ENCODE measurements at regions not wholly inside any gene's neighbourhood (a gene's known extent, or its start where the extent isn't known, plus 50 kb on each side); places are given as distances from the start of the nearest gene placed in this dataset.

GRCh38 chr2:65991381-65992197 lies 443.3 kb upstream of the MEIS1 start:
- no peak overlapping the region for H3K4me2 ChIP-seq (ENCODE audit: insufficient read depth in 1 of 2, low read depth in 2 of 2, low read length in 2 of 2)
- H2AK5ac ChIP-seq (ENCODE audit: low read depth, low read length) = no peak overlapping the region
- no peak overlapping the region for H2BK15ac ChIP-seq (ENCODE audit: low read length)
- no peak overlapping the region for H3K18ac ChIP-seq (ENCODE audit: extremely low read depth, low read length)
- no peaks in the 10 kb centered on the region for H3K79me2 ChIP-seq (ENCODE audit: control insufficient read depth in 1 of 2, insufficient read depth in 2 of 2, low read length in 2 of 2)
- H3K4me1 ChIP-seq (replicated peaks in 1 of 4; ENCODE audit: control insufficient read depth in 3 of 4, insufficient read depth in 4 of 4, low read length in 3 of 4) = peaks cover 0 to 4% (median 2%) of the 10 kb centered on the region in 4 experiments; a peak in 4 of 7 replicates
- no peak overlapping the region for H3K14ac ChIP-seq (ENCODE audit: insufficient read length)
- WGBS, 2 experiments (ENCODE audit: extremely low coverage in 1 of 2, insufficient coverage in 1 of 2, insufficient read length in 1 of 2, insufficient replicate concordance in 2 of 2, low coverage in 1 of 2, low lambda C conversion rate in 2 of 2, missing lambda C conversion rate in 1 of 2) = 80% methylated on average over 9 of the region's 9 CpGs; no CpG with 5 or more reads in 1 of the 2 experiments
- H4K5ac ChIP-seq (ENCODE audit: insufficient read length, low read depth, low read length) = no peak overlapping the region
- H2BK5ac ChIP-seq (ENCODE audit: low read depth, low read length) = no peak overlapping the region
- no peaks in the 10 kb centered on the region for H3K23me2 ChIP-seq (ENCODE audit: low read depth, low read length)
- no peaks in the 10 kb centered on the region for H3K27me3 ChIP-seq (replicated peaks in 1 of 4; ENCODE audit: control insufficient read depth in 3 of 4, extremely low read depth in 1 of 4, insufficient read depth in 3 of 4, low read length in 3 of 4)
- H3K4me3 ChIP-seq (ENCODE audit: extremely low read depth in 1 of 4, insufficient read depth in 2 of 4, low read depth in 3 of 4, low read length in 4 of 4) = no peak overlapping the region
- H3K9me3 ChIP-seq (ENCODE audit: insufficient read depth in 2 of 2, low read depth in 1 of 2, low read length in 1 of 2) = 0 out of 4 replicates have a peak, but pooled peaks cover 0 to 3% of the 10 kb centered on the region in 2 experiments
- H3K27ac ChIP-seq (ENCODE audit: low read depth, low read length) = no peak overlapping the region
- ChIA-PET CTCF (ENCODE audit: partially characterized antibody) (interaction anchor here (1.2 kb wide), 1 partner anchor 9 kb away, joined by 3 read pairs; no protein-coding TSS in a partner anchor), POLR2A (ENCODE audit: partially characterized antibody) (no interaction called here)
- no peak overlapping the region for H2BK20ac ChIP-seq (ENCODE audit: low read length)
- H2AFZ ChIP-seq (ENCODE audit: low read length) = 0 out of 2 replicates have a peak overlapping the region, but pooled peaks have one; percentile 60
- H3K56ac ChIP-seq (replicated peaks; ENCODE audit: insufficient read length, low read depth, low read length) = no peak overlapping the region
- H4K91ac ChIP-seq (replicated peaks; ENCODE audit: insufficient read length, low read length) = no peak overlapping the region
- no peak overlapping the region for H4K8ac ChIP-seq (ENCODE audit: extremely low read depth, insufficient read depth, low read length)
- no peaks in the 10 kb centered on the region for H3K36me3 ChIP-seq (ENCODE audit: control insufficient read depth in 2 of 4, insufficient read depth in 4 of 4, low read length in 3 of 4)
- FAIRE-seq (no peak), DNase-seq (ENCODE audit: low read depth in 1 of 2, low spot score in 2 of 2) (no peak)
- no peak overlapping the region for H3K4ac ChIP-seq (replicated peaks; ENCODE audit: insufficient read length, low read depth, low read length)
- no peak overlapping the region for H3K23ac ChIP-seq (ENCODE audit: insufficient read length)
- no peak overlapping the region for H2BK120ac ChIP-seq (replicated peaks; ENCODE audit: low read depth, low read length)
- no peak overlapping the region for H2BK12ac ChIP-seq (ENCODE audit: low read depth, low read length)
- no peak overlapping the region for H3K9ac ChIP-seq (replicated peaks in 1 of 4; ENCODE audit: extremely low read depth in 1 of 4, low read depth in 3 of 4, low read length in 3 of 4)
- no peaks in the 10 kb centered on the region for H3K79me1 ChIP-seq (ENCODE audit: low read depth, low read length)
- no peaks in the 10 kb centered on the region for H4K20me1 ChIP-seq (replicated peaks in 1 of 2; ENCODE audit: control insufficient read depth in 1 of 2, insufficient read depth in 2 of 2, low read length in 2 of 2)
- TF ChIP-seq SUZ12 (IDR thresholded peaks at IDR 0.05; ENCODE audit: low read length) (no peak), SRF (IDR thresholded peaks at IDR 0.05; ENCODE audit: low read depth, low read length) (no peak), HDAC2 (IDR thresholded peaks at IDR 0.05; ENCODE audit: borderline replicate concordance in 1 of 2, low read depth in 2 of 2, low read length in 2 of 2) (no peak), ATF3 (IDR thresholded peaks at IDR 0.05; ENCODE audit: insufficient read depth, low read depth, low read length) (no peak), TBP (IDR thresholded peaks at IDR 0.05; ENCODE audit: low read depth, low read length) (no peak), RFX5 (IDR thresholded peaks at IDR 0.05; ENCODE audit: borderline replicate concordance, low read depth, low read length) (no peak), SIX5 (IDR thresholded peaks at IDR 0.05; ENCODE audit: low read depth, low read length) (no peak), SIN3A (conservative IDR thresholded peaks at IDR 0.05 in 1 of 2, IDR thresholded peaks at IDR 0.05 in 1 of 2; ENCODE audit: low read depth in 1 of 2, low read length in 2 of 2) (no peak), SP4 (IDR thresholded peaks at IDR 0.05; ENCODE audit: low read length) (no peak), JUND (IDR thresholded peaks at IDR 0.05; ENCODE audit: low read length) (no peak), NRF1 (IDR thresholded peaks at IDR 0.05; ENCODE audit: low read depth, low read length) (no peak), JUN (IDR thresholded peaks at IDR 0.05; ENCODE audit: low read depth, low read length) (no peak)
